Neural crest cell (in vitro differentiated cells): ENCODE measurements at regions not wholly inside any gene's neighbourhood (a gene's known extent, or its start where the extent isn't known, plus 50 kb on each side); places are given as distances from the start of the nearest gene placed in this dataset.

Experiments used
- DNase-seq: peaks from one replicate; pipeline ENCODE4 v3.0.0; 2021; ENCODE audit warnings: low read depth, mixed read lengths, low spot score
- H3K27ac Mint-ChIP-seq: one replicate; pipeline ENCODE4 v1.8.0; 2021; ENCODE audit warnings: mild to moderate bottlenecking, mixed read lengths; ENCODE audit not compliant: unreplicated experiment
- H3K27me3 Mint-ChIP-seq: 2 replicates; pipeline ENCODE4 v1.8.0; 2021; ENCODE audit warnings: low read depth, mild to moderate bottlenecking, mixed read lengths
- H3K36me3 Mint-ChIP-seq: 2 replicates; pipeline ENCODE4 v1.8.0; 2021; ENCODE audit warnings: low read depth, mild to moderate bottlenecking, mixed read lengths
- H3K4me1 Mint-ChIP-seq: 2 replicates; pipeline ENCODE4 v1.8.0; 2021; ENCODE audit warnings: mixed read lengths
- H3K4me3 Mint-ChIP-seq: one replicate; pipeline ENCODE4 v1.8.0; 2021; ENCODE audit warnings: mild to moderate bottlenecking, mixed read lengths
- H3K9me3 Mint-ChIP-seq: 2 replicates; pipeline ENCODE4 v1.8.0; 2021; ENCODE audit warnings: mixed read lengths
- TF ChIP-seq, protein P1 (sequence below): fragments of 200-600 bp; sonication (generic); conservative IDR thresholded peaks from 2 replicates; pipeline ENCODE4 v1.5.0; 2021; ENCODE audit warnings: antibody characterized with exemption, mild to moderate bottlenecking

DNA sequence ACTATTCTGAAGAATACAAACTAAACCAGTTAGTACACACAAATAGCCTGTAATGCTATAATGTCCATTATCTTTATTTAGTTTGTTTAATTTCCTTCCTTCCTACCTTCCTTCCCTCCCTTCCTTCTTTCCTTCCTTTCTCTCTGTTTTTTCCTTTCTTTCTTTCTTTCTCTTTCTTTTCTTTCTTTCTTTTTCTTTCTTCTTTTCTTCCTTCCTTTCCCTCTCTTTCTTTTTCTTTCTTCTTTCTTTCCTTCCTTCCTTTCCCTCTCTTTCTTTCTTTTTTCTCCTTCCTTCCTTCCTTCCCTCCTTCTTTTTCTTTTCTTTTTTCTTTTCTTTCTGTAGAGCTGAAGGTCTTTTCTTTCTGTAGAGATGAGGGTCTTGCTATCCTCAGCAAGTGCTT, 131.2 kb downstream of the TMEM30B start:
- DNase-seq, result no peak
- Mint-ChIP-seq H3K4me1 (peaks cover 46% of the 10 kb centered on the region), H3K9me3 (peaks cover 13% of the 10 kb centered on the region), H3K27ac (no peak overlapping the region), H3K36me3 (peaks cover 5% of the 10 kb centered on the region), H3K4me3 (no peak overlapping the region), H3K27me3 (no peaks in the 10 kb centered on the region)
- TF ChIP-seq, protein P1, sequence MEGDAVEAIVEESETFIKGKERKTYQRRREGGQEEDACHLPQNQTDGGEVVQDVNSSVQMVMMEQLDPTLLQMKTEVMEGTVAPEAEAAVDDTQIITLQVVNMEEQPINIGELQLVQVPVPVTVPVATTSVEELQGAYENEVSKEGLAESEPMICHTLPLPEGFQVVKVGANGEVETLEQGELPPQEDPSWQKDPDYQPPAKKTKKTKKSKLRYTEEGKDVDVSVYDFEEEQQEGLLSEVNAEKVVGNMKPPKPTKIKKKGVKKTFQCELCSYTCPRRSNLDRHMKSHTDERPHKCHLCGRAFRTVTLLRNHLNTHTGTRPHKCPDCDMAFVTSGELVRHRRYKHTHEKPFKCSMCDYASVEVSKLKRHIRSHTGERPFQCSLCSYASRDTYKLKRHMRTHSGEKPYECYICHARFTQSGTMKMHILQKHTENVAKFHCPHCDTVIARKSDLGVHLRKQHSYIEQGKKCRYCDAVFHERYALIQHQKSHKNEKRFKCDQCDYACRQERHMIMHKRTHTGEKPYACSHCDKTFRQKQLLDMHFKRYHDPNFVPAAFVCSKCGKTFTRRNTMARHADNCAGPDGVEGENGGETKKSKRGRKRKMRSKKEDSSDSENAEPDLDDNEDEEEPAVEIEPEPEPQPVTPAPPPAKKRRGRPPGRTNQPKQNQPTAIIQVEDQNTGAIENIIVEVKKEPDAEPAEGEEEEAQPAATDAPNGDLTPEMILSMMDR, result no peak

DNA sequence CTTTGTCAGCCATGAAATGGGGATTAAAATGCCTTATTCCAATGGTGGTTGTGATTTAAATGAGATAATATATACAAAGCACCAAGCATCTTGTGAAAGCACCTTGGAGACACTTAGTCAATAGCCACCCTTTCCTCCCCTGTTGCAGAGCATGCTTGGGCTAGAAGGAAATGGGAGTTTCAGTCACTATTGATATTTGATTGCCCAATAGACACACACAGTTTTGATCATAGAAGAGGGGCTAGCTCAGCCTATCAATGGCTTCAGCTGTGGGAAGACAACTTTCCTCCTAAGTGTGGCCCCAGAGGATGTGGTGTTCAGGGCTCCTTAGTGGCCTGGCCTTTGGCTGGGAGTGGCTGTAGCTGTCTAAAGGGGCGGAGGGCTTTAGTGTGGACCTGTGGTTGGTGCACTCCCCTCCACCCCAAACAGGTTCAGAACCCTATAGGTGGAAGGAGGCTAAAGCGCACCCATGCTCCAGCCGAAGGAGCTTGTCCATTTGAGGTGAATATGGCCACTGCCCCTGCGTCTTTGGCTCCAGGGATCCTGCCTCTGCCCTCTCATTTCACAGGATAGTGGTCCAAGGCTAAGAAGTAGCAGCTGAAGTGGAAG, 132.3 kb downstream of the TMEM30B start:
- TF ChIP-seq, protein P1, result no peak
- H3K27me3 Mint-ChIP-seq, result no peaks in the 10 kb centered on the region
- H3K4me1 Mint-ChIP-seq, result peaks cover 40% of the 10 kb centered on the region
- peaks cover 9% of the 10 kb centered on the region for H3K36me3 Mint-ChIP-seq
- H3K9me3 Mint-ChIP-seq, result peaks cover 18% of the 10 kb centered on the region
- DNase-seq, result no peak
- H3K27ac Mint-ChIP-seq, result no peak overlapping the region
- H3K4me3 Mint-ChIP-seq, result no peak overlapping the region

DNA sequence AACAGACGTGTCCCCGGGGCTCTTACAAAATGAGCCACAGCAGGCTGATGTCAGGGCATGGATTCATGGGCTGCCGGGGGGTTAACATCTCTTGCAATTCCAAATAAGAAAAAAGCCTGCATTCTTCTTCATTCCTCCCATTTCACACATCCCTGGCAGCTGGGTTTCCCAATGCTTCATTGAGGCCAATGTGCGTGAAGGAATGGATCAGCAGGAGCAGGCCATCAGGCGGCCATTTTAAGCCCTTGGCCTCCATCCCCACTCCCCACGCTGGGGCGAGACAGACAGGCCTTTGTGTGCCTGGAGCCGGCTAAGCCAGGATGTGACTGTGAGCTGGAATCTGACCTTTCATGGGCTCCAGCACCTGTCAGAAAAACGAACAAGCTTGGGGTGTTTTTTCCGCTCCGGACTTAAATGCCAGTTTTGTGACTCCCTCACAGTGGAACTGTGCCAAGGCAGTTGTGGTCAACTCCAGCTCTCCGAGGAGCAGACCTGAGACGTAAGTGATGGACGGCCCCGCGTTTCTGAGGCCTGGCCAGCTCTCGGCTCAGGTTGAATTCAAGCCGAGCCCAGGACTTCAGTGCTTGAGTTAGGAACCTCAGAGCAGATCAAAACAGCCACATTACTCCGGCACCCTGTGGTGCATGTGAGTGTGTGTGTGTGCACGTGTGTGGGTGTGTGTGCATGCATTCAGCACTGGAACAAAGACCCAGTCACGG, 133.1 kb downstream of the TMEM30B start:
- H3K4me3 Mint-ChIP-seq, result no peak overlapping the region
- peaks cover 14% of the 10 kb centered on the region for H3K36me3 Mint-ChIP-seq
- H3K27ac Mint-ChIP-seq, result peak overlapping the region; percentile 87
- H3K9me3 Mint-ChIP-seq, result peaks cover 24% of the 10 kb centered on the region
- TF ChIP-seq, protein P1, result no peak
- no peaks in the 10 kb centered on the region for H3K27me3 Mint-ChIP-seq
- H3K4me1 Mint-ChIP-seq, result peaks cover 31% of the 10 kb centered on the region
- peak; percentile 17 for DNase-seq

DNA sequence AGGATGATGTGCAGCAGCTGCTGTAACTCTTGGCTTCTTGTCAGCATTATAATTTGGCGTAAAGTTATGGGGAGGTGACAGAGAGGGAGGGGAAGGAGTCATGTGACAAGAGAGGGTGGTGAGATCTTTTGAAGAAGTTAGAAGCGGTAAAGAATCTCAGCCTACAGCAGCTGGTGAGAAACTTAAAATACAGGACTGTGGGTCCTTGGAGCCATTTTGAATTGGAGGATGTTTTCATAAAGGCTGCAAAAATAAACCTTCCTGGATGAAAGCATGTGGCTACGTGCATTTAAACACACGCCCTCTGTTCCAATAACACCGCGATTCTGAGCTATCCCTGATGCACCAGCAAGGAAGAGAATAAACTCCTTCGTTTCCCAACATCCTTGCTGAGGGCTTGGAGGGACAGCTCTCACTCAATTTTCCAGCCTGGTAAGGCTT, 133.7 kb downstream of the TMEM30B start:
- H3K9me3 Mint-ChIP-seq, result peaks cover 26% of the 10 kb centered on the region
- DNase-seq, result no peak
- H3K4me3 Mint-ChIP-seq, result no peak overlapping the region
- H3K4me1 Mint-ChIP-seq, result peaks cover 25% of the 10 kb centered on the region
- TF ChIP-seq, protein P1, result no peak
- peak overlapping the region; percentile 87 for H3K27ac Mint-ChIP-seq
- no peaks in the 10 kb centered on the region for H3K27me3 Mint-ChIP-seq
- H3K36me3 Mint-ChIP-seq, result peaks cover 16% of the 10 kb centered on the region

DNA sequence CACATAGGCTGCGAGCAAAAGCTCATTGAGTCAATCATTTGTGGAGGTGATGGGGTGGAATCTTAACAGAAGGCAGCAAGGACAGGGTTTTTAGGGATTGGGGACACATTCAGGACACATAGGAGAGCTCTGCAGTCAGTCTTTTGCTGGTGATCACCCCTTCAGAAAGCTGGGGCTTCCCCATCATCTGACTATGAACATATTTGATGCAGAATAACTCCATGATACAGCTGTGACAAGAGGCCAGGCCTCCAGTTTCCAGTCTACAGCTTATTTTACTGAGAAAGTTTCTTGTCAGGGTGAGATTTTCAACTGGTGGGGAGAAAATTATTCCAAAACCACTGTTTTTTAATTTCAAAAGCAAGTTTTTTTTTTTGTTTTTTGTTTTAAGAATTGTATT, 134.2 kb downstream of the TMEM30B start:
- no peaks in the 10 kb centered on the region for H3K27me3 Mint-ChIP-seq
- DNase-seq, result no peak
- peaks cover 16% of the 10 kb centered on the region for H3K36me3 Mint-ChIP-seq
- TF ChIP-seq, protein P1, result no peak
- H3K4me1 Mint-ChIP-seq, result peaks cover 25% of the 10 kb centered on the region
- no peak overlapping the region for H3K4me3 Mint-ChIP-seq
- H3K27ac Mint-ChIP-seq, result peak overlapping the region; percentile 22
- H3K9me3 Mint-ChIP-seq, result peaks cover 26% of the 10 kb centered on the region
